ENCODE measurements at regions not wholly inside any gene's neighbourhood (a gene's known extent, or its start where the extent isn't known, plus 50 kb on each side); places are given as distances from the start of the nearest gene placed in this dataset.
"Not testable (repeated sequence)": the region's sequence is repeated elsewhere in the genome, so short reads cannot be mapped to it uniquely, and the experiment has no call there.

- not testable (repeated sequence) for DNase-seq (ENCODE audit: low read depth in 3 of 3)
Observed at GRCh38 chr2:87604980-87605379, 142.9 kb upstream of the PLGLB2 start.

- not testable (repeated sequence) for DNase-seq (ENCODE audit: low read depth in 3 of 3)
Observed at GRCh38 chr2:87608377-87609166, 139.3 kb upstream of the PLGLB2 start.

- not testable (repeated sequence) for DNase-seq (ENCODE audit: low read depth in 3 of 3)
Observed at GRCh38 chr2:87610974-87611373, 136.9 kb upstream of the PLGLB2 start.

- DNase-seq (ENCODE audit: low read depth in 3 of 3): not testable (repeated sequence)
Observed at GRCh38 chr2:87611416-87611815, 136.5 kb upstream of the PLGLB2 start.

- not testable (repeated sequence) for DNase-seq (ENCODE audit: low read depth in 3 of 3)
Observed at GRCh38 chr2:87611956-87612355, 135.9 kb upstream of the PLGLB2 start.

- DNase-seq (ENCODE audit: low read depth in 3 of 3): not testable (repeated sequence)
Observed at GRCh38 chr2:87614829-87615434, 133.0 kb upstream of the PLGLB2 start.

- DNase-seq (ENCODE audit: low read depth in 3 of 3): not testable (repeated sequence)
Observed at GRCh38 chr2:87619121-87619520, 128.8 kb upstream of the PLGLB2 start.

- not testable (repeated sequence) for DNase-seq (ENCODE audit: low read depth in 3 of 3)
Observed at GRCh38 chr2:87621139-87621538, 126.7 kb upstream of the PLGLB2 start.

GRCh38 chr2:87622720-87623119 is 125.2 kb upstream of the PLGLB2 start:
- DNase-seq (ENCODE audit: low read depth in 3 of 3): not testable (repeated sequence)

GRCh38 chr2:87629491-87630458 is 118.1 kb upstream of the PLGLB2 start:
- peak in 2 of 3 donors; percentile 18 to 26 for DNase-seq (ENCODE audit: low read depth in 3 of 3)

- not testable (repeated sequence) for DNase-seq (ENCODE audit: low read depth in 3 of 3)
Observed at GRCh38 chr2:87630892-87631291, 117.0 kb upstream of the PLGLB2 start.

- not testable (repeated sequence) for DNase-seq (ENCODE audit: low read depth in 3 of 3)
Observed at GRCh38 chr2:87631402-87631801, 116.5 kb upstream of the PLGLB2 start.

- DNase-seq (ENCODE audit: low read depth in 3 of 3): not testable (repeated sequence)
Observed at GRCh38 chr2:87633287-87633963, 114.5 kb upstream of the PLGLB2 start.

- DNase-seq (ENCODE audit: low read depth in 3 of 3): peak in 1 of 3 donors; percentile 1
Observed at GRCh38 chr2:87634106-87634505, 113.8 kb upstream of the PLGLB2 start.

- DNase-seq (ENCODE audit: low read depth in 3 of 3): not testable (repeated sequence)
Observed at GRCh38 chr2:87634971-87635650, 112.8 kb upstream of the PLGLB2 start.

- DNase-seq (ENCODE audit: low read depth in 3 of 3): not testable (repeated sequence)
Observed at GRCh38 chr2:87636246-87636645, 111.6 kb upstream of the PLGLB2 start.

GRCh38 chr2:87636735-87637134 is 111.2 kb upstream of the PLGLB2 start:
- not testable (repeated sequence) for DNase-seq (ENCODE audit: low read depth in 3 of 3)

- DNase-seq (ENCODE audit: low read depth in 3 of 3): not testable (repeated sequence)
Observed at GRCh38 chr2:87637249-87637990, 110.5 kb upstream of the PLGLB2 start.

GRCh38 chr2:87638114-87638807 is 109.6 kb upstream of the PLGLB2 start:
- DNase-seq (ENCODE audit: low read depth in 3 of 3): not testable (repeated sequence)
